DMS153 (cell line): ENCODE measurements at regions not wholly inside any gene's neighbourhood (a gene's known extent, or its start where the extent isn't known, plus 50 kb on each side); places are given as distances from the start of the nearest gene placed in this dataset.
"Not testable (repeated sequence)": the region's sequence is repeated elsewhere in the genome, so short reads cannot be mapped to it uniquely, and the experiment has no call there.

Source experiments
- DNase-seq: peaks from one replicate; lab custom pipeline; 2025; lab: John Stamatoyannopoulos, UW

DNA sequence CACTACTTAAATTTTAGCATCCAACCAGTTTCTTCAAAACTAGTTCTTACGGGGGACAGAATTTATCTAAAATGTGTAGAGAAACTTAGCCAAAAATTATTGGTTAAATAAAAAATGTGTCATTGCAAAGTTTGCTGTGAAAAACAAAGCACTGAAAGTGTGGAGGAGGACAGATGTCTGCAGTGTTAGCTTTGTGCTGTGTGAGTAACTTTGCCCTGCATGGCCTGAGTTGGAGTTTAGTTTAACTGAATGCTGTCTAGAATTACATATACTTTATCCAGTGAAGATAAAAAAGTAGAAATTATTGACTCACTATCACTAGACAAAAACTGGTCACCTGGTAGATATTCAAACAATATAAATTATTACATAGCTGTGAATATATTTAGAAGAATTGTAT lies 1225.2 kb upstream of the CELF4 start:
- DNase-seq, result no peak

DNA sequence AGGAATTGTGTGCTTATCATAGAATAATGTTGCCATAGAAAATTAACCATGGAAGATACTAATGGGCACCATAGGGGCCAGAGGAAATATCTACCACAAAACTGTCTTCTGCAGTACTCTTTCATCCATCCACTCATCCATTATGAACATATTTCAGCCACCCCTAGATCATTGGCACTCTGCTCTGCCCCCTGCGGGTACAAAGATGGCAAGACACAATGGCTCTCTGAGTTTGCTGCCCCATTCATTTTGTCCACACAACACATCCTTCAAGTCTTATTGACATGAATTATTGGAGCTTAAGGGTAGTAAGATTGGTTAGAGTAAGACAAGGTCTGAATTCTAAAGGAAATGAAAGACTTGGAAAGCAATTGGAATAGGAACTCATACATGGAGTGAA lies 1224.7 kb upstream of the CELF4 start:
- no peak for DNase-seq

DNA sequence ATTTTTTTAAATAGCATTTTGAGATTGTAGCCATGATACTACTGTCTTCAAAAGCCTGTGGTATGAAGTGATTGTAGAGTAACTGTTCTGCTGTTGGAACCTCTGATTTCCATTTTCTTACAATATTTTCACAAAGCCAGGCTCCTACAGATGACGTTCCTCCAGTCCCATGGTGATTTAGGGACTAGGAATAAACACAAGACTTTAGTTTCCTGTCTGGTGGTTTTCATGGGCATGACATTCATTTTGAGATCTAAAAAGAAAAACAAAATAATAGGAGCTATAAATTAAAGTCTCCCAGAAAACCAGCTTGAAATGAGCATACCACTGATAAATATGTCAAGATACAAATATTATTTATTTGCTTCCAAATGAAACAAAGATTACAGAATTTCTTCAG lies 1223.5 kb upstream of the CELF4 start:
- no peak for DNase-seq

DNA sequence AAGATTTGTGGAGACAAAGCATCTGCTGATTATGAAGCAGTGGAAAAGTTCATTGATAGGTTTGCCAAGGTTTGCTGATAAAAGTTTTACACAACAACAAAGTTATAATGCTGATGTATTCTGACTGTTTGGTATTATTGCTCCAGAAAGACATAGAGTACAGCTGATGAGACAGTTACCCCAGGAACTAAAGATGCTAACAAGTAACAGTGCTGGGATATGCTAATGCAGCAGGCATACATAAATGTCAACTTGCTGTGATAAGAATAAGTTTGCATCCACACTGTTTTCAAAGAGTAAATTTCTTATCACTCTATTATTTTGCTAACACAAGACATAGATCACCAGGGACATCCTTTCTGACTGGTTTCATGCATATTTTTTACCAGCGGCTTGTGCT lies 1221.3 kb upstream of the CELF4 start:
- no peak for DNase-seq

DNA sequence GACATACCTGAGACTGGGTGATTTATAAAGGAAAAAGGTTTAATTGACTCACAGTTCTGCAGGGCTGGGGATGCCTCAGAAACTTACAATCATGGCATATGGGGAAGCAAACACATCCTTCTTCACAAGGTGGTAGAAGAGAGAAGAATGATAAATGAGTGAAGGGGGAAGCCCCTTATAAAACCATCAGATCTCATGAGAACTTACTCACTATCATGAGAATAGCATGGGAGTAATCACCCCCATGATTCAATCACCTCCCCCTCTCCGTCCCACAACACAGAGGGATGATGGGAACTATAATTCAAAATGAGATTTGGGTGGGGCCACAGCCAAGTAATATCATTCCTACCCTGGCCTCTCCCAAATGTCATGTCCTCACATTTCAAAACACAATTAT lies 1206.0 kb upstream of the CELF4 start:
- not testable (repeated sequence) for DNase-seq

DNA sequence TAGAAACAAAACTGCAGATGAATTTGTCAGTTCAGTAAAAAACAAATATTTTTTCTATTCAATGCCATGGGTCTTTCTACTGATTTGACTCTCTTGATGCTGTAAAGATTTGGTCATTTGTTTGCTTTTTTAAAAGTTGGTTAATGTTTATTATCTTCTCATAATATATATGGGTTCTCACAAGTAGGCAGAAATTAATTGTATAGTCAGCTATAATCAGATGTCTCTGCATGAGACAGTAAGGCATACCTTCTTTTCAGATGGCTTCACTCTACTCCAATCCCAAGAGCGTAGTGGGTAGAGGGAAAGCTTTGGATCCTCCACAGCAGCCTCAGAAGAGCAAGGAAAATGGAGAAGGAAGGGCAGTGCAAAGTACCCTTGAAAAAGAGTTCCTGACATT lies 1202.9 kb upstream of the CELF4 start:
- DNase-seq, result no peak

DNA sequence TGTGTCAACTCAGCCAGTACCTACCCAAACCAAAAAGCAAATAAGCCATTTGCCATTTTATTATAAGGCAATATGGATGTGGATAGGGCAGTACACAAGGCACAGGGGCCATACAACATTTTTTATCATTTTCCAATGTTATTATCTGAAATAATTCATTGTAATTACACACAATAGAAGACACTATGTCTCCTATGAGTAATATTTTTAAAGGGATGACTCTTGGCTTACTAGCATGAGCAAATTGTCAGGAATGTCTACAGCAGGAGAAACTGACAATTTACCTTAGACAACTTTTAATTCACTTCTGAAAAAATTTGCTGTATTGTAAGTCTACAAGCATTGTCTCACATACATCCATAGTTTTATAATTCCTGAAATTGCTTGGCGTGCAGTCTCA lies 1193.9 kb upstream of the CELF4 start:
- no peak for DNase-seq

DNA sequence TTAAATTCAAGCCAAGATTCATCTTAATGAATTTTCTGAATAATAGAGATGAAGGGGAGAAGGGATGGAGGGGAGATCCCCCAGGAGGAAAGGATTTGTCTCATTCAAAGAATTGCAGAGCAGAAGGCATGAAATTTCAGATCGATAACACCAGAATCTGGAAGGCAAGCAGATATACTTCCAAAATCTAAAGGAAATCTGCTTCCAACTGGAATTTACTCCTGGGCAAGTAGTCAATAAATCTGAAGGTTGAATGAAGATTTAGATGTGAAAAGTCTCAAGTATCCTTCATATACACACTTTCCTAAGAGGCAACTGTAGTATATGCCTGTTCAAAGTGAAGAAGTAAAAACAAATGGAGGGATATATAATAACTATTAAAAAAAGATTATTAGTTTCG lies 1190.8 kb upstream of the CELF4 start:
- no peak for DNase-seq

DNA sequence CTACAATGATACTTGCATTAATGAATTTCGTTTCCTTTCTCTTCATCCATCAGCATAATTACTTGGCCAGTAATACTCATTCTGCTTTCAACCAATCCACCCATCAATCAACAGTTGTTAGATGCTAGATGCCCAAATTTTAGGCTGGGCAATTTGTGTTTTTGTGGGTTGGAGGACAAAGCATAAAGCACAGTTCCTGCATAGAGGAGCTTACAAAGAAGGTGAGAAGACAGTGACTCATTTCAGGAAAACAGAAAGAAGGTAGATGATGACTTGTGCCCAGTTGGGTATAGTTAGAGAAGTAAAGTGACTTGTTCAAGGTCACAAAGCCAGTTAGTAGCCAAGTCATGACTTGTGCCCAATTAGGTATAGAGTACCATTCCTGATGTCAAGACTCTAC lies 1186.8 kb upstream of the CELF4 start:
- no peak for DNase-seq

DNA sequence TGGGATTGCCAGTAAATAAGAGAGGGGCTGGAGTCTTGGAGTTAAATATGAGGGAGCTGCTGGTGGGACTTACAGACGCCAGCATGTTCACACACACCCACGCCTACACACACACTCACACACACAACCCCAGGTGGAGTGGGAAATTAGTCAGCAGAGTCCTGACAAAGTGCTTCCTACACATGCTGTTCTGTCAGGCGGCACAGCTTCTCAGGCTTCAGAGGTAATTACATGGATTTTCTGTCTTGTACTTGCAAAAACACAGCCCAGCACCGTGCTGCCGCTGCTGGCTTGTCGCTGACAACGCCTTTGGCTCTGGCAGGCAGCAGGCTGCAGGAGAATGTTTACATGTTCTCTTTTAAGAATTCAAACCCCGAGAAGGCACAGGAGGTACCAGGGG lies 1186.3 kb upstream of the CELF4 start:
- no peak for DNase-seq

DNA sequence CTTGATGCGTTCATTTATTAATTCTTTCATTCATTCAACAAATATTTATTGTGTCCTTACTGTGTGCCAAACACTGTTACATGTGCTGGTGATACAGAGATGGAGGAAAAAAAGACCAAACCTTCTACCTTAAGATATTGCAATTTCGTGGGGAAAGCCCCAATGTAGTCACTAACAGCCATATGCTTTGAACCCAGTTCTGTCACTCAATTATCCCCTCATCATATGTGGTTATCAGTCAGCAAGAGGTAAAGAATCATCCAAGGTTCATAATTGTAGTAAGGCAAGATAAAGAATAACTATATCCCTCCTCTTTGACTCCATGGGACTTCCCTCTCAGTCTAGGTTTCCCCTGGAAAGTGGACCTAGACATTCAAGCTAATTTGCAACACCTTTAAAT lies 1185.6 kb upstream of the CELF4 start:
- no peak for DNase-seq

DNA sequence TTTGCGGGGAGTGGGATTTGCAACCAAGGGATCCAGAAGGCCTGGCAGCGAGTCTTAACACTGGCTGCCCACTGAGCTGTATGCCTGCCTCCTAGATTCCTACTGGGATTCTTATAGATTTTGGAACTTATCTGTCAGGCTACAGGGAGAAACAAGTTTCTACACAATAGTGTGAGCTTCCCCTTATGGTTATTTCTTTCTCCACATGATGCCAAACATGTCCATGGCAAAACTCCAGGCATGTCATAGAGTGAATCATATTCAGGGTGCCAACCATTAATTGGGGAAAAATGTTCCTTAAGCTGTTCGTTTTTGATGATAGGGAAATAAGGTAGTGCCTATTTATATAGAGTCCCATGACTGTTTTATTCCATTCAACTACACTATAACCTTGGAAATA lies 1185.2 kb upstream of the CELF4 start:
- no peak for DNase-seq

DNA sequence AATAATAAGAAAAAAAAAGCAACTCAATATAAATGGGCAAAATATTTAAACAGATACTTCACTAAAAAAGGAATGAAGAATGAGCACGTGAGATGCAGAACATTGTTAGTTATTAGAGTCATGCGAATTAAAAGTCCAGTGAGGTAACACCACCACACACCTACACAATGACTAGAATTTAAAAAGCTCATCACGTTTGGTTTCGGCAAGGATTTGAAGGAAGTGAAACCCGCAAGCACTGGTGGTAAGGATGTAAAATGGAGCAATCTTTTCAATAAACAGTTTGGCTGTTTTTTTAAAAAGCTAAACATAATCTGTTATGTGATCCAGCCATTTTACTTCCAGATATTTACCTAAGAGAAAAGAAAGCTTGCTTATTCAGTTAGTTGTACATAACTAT lies 1181.6 kb upstream of the CELF4 start:
- no peak for DNase-seq

DNA sequence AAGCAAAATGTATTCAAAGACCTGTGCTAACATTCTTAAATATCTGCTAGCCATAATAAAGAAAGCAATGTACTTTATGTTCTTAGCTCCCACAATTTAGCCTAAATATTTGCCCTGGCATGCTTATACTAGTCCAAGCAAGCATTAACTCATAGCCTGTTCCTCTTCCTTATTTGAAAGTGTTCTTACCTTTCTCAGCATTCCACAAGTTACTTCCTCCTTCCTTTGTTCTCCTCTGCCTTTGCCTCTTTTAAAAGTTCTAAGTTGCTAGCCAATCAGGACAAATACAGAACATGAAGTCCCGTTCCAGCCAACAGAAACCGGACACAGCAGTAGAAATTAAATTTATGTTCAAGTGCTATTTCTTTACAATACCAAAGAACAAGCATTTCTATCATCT lies 1154.6 kb upstream of the CELF4 start:
- not testable (repeated sequence) for DNase-seq

DNA sequence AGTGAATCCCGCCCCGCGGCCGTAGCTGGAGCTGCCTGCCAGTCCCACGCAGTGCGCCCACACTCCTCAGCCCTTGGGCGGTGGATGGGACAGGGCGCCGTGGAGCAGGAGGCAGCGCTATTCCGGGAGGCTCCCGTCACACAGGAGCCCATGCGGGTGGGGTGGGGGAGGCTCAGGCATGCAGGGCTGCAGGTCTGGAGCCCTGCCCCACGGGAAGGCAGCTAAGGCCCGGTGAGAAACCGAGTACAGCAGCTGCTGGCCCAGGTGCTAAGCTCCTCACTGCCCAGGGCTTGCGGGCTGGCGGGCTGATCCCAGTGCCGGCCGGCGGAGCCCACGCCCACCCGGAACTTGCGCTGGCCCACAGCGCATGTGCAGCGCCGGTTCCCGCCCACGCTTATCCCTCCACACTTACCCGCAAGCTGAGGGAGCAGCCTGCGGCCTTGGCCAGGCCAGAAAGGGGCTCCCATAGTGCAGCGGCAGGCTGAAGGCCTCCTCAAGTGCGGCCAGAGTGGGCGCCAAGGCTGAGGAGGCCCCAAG lies 1152.8 kb upstream of the CELF4 start:
- no peak for DNase-seq

DNA sequence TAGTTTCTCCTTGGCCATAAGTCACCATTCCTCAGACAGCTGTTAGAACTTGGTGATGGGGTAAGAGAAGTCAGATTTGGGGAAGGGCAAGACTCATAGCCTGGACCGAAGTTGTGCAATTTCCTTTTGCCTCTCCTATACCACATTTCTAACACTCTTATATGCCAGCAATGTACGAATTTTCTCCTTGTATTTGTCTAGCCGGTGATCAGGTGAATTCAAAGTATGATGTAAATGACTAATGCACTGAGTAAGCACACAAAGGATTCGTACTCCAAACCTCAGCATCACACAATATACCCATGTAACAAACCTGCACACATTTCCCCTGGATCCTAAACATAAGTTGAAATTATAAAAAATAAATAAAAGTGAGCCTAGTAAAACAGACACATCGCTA lies 1143.5 kb upstream of the CELF4 start:
- no peak for DNase-seq

DNA sequence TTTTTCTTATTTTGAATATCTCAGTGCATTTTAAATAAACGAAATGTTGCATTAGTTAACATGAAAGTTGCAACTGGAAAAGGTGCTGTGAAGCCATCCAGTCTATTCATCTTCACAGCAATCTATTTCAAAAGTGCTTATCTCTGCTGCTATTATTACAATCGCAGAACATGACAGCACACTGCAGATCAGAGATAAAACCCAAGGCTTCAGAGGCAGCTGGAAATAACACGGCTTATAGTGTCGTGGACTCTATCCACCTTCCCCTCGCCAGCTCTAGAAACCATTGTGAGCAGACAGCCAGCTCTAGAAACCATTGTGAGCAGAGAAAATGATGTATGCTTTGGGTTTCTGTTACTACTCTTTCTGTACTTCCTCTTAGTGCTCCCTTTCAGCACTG lies 1140.8 kb upstream of the CELF4 start:
- DNase-seq, result no peak

DNA sequence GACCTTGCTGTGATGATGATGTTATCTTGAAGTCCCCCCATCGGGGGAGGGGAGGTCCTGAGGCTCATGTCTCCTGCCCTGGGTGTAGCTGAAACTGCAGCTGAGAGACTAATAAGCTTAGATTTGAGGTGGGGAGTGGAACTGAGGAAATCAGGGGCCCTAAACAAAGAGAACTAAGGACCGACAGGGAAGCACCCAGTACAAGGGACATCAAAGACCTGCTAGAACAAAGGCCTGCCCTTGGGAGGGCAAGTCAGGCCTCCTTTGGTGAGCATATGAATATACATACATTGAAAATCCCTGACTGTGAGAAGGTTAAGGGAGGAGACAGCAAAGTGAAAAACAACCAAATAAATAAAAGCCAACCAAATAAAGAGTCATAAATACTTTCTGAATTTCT lies 1132.5 kb upstream of the CELF4 start:
- DNase-seq, result no peak

DNA sequence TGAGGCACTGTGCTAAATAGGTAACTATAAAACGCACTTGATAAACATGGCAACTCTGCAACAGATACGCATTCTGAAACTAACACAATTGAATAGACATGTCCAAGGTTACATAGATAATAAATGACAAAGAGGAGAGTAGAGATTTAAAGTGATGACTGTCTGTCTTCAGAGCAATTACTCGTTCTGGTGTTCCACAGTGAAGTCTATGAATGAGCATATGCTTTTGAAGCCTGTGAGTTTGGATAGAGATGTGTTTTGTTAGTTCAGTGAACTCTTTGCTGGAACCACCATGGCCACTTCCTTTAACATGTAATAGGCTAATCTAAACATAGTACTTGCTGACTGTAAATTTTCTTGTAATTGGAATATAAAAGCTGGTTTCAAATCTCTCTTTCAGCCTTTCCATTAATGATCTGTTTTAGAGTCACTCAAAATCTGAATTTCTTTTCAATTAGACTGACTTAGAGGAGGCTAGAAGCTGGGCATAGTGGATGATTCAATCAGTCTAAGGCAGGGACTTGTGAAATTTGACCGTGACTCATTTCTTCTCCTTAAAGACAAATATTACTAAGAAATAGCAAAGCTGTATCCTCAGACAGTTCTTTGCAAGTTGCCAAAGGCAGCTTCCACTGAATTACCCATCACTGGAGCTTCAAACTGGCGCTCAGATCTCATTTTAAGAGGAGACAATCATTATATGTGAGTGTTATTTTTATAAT lies 1130.1 kb upstream of the CELF4 start:
- no peak for DNase-seq

DNA sequence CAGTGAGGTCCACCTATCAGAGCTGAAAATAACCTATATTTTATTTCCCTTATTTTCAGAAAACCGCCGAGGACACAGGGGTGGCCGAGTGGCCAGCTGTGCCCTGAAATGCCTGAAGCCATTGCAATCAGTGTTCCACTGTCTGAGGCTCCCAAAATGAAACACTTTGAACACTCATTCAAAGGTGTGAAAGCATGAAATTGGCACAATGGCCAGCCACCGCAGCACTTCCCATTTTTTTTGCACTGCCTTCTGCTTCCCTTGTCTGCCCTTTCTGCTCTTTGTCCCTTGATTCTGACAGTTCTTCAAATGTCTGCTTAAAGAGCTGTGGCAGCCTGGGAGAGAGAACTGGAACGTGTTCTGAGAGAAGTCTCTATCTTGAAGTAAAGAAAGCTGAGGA lies 1127.5 kb upstream of the CELF4 start:
- no peak for DNase-seq

DNA sequence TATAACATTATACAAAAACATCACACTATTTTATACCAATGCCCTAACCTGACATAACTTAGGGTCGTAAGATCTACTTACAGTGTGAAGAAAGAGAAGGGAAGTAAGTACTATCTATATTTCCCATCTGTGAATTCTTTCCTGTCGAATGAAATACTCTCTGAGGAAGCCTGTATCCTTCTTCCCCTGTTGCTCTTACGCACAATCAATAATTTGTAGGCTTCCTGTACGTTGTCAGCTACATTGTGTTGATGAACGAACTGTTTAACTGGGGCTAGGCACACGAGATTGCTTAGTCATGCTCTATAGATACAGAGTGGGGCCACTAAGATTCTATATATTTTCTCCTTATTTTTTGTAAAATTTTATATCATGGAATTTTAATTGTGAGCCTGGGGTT lies 1125.0 kb upstream of the CELF4 start:
- DNase-seq, result no peak

DNA sequence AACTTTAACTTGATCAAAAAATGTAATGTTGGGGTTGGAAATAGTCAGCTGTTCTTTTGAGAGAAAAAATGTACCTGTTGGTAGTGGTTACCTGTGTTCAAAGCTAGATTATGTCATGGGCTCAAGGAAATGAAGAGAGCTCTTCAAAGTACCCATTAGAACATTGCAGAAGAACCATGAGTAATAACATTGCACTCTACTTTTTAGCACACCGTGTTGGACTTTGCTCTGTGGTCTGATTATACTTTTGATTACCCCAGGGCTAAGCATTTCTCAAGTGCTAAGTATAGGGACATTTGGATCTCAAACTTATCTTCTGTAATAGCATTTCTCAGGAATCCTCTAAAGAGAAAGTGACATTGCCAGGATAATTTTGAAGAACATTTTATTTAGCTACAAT lies 1122.8 kb upstream of the CELF4 start:
- DNase-seq, result no peak

DNA sequence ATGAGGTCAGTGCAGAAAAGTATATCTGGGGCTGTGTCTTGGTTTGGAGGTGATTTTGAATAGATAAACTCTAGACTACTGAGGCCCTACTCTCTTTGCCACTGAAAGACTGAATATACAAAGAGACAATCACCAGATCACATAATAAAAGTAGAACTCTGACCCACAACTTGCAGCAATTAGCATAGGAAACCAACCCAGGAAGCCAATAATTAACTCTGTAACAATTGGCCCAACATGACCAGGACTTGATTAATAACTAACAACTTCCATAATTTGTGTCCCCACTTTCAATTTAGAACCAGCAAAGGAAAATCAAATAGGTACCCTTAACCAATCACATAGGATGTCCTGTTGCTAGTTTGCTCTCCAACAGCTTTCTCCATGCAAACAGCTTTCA lies 1104.9 kb upstream of the CELF4 start:
- DNase-seq, result no peak

DNA sequence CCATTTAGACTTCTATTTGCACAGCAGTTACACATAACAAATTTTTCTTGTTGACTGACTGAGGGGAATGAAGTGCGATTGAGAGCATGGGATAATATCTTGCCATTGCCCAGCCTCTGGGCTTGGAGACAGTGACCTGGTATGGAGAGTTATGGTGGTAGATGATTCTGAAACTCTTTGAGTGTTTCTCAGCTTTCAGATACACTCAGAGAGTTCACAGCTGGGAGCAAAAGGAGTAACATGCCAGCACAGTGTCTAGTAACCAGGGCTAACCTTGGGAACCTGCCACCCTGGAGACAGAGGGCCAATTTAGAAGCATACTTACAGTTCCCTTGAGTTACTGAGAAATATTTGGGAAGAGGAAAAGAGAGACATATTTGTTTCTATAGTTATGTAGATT lies 1099.3 kb upstream of the CELF4 start:
- DNase-seq, result no peak
